ENCODE measurements at regions not wholly inside any gene's neighbourhood (a gene's known extent, or its start where the extent isn't known, plus 50 kb on each side); places are given as distances from the start of the nearest gene placed in this dataset.

- TF ChIP-seq CTCF (conservative IDR thresholded peaks at IDR 0.05 in 1 of 2, IDR thresholded peaks at IDR 0.05 in 1 of 2; ENCODE audit: extremely low read depth in 1 of 2, insufficient read depth in 1 of 2, low read depth in 1 of 2, low read length in 2 of 2) (peak; percentile 79 to 85), EZH2 (IDR thresholded peaks at IDR 0.05; ENCODE audit: borderline replicate concordance, low read length) (no peak)
These were observed 499.2 kb downstream of the OMA1 start for GRCh38 chr1:58047265-58047858.

All from mammary epithelial cell (primary cell).